NCI-H460 (cell line): ENCODE measurements at regions not wholly inside any gene's neighbourhood (a gene's known extent, or its start where the extent isn't known, plus 50 kb on each side); places are given as distances from the start of the nearest gene placed in this dataset.
"Not testable (repeated sequence)": the region's sequence is repeated elsewhere in the genome, so short reads cannot be mapped to it uniquely, and the experiment has no call there.

ENCODE experiments used
- DNase-seq: peaks from one replicate; pipeline ENCODE4 v3.0.0-alpha.2; 2016; ENCODE audit warnings: low read depth; ENCODE audit errors: extremely low read depth

DNA sequence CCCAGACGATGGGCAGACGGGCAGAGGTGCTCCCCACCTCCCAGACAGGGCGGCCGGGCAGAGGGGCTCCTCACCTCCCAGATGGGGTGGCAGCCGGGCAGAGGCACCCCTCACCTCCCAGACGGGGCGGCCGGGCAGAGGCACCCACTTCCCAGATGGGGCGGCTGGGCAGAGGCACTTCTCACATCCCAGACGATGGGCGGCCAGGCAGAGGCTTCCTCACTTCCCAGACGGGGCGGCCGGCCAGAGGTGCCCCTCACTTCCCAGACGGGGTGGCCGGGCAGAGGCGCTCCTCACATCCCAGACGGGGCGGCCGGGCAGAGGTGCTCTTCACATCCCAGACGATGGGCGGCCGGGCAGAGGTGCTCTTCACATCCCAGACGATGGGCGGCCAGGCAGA lies 96.6 kb downstream of the ABCC12 start:
- not testable (repeated sequence) for DNase-seq

DNA sequence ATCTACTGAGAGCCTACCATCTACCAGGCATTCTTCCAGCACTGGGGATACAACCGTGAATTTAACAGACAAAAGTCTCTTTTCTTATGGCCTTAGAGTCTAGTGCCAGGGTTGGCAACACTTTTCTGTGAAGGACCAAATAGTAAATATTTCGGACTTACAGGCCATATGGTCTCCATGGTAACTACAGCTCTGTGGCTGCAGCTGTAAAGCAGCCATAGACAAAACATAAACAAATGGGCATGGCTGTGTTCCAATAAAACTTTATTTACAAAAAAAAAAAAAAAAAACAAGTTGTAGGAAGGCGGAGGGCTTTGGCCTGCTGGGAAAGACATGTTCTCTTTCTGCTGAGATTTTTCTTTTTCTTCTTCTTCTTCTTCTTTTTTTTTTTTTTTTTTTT lies 98.7 kb downstream of the ABCC12 start:
- DNase-seq: no peak

DNA sequence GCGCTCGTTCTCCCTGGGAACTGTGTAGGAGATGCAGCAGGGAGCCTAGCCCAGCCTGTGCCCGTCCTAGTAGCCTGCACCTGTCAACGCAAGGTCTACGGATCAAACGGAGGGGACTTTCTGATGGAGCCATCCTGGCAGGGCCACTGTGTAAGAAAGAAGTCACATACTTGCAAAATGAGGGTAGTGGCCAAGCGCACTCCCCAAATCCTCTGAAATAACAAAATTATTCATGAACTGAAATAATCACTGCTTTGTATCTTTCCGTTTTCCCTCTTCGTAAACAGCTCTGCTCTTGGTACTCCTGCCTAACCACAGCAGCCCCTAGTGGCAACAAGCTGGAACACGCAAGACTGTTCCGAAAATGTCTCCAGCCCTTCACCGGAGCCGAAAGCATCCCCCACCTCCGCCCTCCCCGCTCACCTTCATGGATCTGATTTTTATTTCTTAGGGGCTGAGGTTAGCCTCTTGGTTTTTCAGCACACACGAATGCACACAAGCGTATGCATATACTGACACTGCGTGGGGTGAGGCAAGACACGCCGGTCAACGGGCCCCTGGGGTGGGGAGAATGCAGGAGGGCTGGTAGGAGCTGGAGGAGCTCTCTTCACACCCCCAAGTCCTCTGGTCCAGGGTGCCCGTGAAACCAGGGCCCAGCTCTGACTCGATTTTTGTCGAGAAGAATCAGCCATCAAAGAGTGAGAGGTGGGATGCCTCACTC lies 100.8 kb downstream of the ABCC12 start:
- DNase-seq: peak; percentile 48

DNA sequence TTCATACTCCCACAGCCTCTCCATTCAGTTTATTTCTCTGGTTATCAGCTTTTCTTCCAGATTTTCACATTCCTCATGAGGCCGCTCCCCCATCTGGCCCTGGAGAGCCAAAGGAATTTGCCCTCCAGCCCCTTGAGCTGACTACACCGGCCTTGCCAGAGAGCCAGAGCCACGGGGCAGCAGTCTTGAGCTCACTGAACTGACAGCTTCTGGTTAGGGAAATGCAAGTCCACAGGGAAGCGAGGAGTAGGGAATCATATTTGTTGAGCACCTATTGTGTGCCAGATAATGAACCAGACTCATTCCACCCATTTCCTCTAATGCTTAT lies 102.4 kb downstream of the ABCC12 start:
- no peak for DNase-seq

DNA sequence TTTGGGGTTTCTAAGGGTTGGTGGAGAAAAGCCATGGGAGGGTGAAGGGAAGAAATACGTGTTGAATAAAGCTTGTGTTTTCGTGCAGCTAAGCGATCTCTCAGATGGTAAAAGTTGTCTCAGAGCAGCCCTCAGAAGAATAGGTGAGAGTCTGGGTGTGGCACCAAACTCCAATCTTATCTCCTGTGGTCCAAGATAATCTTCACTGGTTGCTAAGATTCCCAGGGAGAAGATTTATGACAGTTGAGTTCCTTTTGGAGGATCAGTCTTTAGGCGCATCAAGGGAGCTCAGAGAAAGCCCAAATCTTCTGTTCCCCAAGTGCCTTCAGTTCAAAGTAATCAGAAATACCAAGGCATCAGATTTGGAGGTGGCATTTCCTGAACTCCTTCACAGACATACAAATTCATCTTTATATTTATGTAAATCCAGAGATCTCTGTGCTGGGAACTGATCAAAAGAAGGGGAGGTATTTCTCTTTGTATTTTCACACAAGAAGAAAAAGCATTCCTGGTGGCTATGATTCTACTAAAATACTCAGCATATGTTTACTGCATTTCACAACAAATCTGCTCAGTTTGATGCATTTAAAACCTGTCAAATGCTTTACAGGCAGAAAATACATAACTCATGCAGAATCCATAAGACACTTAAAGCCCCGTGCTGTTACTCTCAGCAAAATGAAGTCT lies 102.9 kb downstream of the ABCC12 start:
- DNase-seq: no peak

DNA sequence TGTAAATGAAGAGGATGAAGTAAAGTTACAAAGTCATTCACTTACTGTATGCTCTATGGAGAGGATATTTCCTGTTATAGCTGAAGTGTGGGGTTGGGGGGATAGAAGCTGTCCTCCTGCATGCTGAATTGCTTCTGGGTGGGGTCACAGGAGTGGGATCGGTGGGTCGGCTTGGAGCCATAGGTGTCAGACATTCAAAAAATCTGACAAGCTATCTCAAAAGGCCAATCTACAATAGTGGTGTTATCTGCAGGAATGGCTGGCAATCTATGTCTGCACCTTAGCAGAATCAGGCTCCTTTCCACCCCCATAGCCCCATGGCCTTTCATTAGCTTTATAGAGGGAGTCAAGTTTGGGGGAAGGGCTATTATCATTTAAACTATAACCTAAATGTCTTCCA lies 104.9 kb downstream of the ABCC12 start:
- no peak for DNase-seq

DNA sequence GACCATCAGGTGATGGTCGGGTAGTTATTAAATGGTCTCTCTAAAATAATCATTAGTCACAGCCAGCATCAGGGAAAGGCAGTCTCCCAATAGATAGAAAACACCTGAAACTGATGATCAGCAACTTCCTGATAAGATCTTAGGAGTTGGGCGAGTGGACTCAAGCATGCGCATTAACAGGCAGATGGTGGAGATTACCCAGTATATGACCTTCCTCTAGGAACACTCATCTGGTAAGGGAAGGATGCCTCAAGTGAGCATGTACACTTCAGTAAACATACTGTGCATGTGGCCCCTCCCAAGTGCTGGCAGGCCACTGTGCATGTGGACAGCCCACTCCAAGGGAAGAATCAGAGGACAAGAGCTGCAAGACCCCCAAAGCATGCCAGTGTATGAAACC lies 105.9 kb downstream of the ABCC12 start:
- DNase-seq: no peak

DNA sequence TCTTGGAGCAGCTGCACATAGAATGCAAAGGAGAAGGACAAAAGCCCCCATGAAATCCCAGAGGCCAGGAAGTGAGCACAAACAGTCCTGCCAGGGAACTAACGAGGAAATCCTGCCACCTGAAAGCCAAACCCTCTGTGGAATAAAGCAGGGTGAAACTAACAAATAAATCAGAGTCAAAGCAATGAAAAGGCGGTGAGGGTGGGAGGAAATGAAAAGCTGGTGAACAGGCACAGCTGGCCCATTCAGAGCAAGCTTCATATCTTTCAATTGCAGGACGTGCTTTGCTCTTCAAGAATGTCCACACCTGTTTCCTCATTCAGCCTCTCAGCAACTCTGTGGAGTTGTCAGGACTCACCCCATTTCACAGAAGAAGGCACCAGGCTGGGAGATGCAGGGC lies 108.1 kb downstream of the ABCC12 start:
- DNase-seq: no peak

DNA sequence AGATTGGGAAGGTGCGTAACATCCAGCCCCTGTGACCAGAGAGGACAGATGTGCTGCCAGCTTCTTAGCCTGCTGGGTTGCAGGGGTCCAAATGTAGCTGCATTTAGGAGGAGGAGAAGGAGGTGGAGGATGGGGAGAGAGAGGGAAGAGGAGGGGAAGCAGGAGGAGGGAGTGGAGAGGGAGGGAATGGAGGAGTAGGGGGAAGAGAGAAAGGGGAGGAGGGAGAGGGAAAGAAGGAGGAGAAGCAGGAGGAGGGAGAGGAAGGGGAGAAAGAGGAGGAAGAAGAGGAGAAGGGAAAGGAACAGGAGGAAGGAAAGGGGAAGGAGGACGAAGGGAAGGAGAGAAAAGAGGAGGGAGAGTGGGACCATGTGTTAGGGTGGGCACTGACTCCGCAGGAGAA lies 108.6 kb downstream of the ABCC12 start:
- no peak for DNase-seq

DNA sequence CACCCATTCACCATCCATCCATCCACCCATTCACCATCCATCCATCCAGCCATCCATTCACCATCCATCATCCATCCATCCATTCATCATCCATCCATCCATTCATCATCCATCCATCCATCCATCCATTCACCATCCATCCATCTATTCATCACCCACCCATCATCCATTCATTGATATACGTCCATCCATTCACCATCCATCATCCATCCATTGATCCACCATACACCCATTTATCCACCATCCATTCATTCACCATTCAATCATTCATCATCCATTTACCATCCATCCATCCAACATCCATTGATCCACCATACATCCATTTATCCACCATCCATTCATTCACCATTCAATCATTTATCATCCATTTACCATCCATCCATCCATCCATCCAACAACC lies 111.7 kb downstream of the ABCC12 start:
- DNase-seq: no peak

DNA sequence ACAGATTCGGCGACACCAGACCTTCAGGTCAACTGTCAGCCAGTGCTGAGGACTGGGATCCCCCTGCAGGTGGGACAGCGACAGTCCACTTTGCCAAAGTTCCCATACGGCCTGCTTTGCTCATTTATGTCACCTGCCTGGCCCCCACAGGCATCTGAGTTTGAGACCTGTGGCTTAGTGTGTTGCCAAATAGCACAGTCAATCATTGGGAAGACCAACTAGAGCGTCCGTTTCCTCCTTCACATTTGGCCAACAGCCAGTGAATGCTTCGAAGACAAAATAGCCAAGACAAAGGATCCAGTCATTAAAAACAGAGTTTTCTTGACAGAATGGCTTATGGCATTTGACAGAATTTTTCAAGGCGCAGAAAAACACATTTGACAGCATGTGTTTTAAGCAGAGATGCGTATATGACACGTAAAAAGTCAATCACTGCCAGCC lies 113.8 kb downstream of the ABCC12 start:
- no peak for DNase-seq

DNA sequence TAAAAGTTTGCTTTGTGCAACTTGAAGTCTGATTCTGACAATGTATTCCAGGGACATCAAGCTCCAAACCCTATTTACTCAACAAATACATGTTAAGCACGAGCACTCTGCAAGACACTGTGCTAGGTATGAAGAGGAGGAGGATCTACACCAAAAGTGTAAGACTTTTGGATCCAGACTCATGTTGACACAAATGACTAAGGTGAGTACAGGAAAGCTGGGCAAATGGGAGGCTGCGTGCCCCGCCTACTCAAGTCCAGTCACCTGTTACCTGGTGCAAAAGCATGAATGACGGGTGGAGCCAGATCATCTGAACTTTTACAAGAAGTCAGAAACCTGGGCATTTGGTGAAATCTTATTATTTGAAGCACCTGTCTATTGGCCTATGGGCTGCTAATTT lies 120.7 kb downstream of the ABCC12 start:
- DNase-seq: no peak

DNA sequence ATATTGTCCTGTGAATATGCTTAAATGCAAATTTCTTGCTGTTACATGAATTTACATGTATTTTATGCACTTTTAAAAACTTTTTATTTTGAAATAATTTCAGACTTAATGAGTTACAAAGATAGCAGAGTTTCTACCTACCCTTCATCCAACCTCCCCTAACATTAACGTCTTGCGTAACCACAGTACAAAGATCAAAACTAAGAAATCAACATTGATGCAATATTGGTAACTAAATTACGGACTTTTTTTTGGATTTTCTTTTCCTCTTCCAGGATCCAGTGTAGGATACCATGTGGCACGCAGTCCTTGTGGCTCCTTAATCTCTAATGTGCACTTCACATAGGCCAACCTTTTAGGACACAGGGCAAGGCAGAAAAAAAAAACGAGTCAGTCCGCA lies 124.9 kb downstream of the ABCC12 start:
- DNase-seq: no peak

DNA sequence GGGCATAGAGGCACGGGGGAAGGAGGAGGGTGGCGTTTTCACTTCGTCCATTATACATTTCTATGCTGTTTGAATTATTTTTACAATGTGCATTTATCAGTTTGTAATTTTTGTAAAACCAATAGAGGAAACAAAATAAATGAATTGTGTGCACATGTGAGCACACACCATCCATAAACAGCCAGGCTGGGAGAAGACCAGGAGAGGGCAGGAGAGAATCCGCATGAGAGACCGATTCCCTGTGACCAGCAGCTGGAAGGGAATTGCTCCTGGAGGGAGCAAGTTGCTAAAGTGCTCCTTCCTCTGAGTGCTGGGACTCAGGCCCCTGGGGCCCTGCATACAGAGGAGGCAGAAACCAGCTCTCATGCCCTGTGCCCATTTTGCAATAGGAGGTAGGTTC lies 126.0 kb downstream of the ABCC12 start:
- no peak for DNase-seq

DNA sequence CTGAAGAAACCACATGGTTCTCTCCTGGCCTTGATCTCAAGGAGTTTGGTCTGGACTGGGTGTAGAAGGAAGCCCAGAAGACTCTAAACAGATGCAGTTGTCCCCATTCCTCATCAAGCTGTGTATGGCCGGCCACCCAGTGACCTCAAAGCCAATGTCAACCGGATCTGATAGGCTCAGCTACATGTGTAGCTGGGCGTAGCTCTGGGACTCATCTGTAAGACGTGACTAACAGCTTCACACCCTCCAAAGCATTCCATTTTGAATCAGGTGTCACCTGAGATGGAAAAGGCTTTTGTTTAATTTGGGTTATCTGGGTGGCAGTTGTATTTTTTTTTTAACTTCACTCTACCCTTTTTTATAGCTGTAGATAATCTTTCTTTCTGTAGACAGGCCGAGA lies 130.4 kb downstream of the ABCC12 start:
- no peak for DNase-seq

DNA sequence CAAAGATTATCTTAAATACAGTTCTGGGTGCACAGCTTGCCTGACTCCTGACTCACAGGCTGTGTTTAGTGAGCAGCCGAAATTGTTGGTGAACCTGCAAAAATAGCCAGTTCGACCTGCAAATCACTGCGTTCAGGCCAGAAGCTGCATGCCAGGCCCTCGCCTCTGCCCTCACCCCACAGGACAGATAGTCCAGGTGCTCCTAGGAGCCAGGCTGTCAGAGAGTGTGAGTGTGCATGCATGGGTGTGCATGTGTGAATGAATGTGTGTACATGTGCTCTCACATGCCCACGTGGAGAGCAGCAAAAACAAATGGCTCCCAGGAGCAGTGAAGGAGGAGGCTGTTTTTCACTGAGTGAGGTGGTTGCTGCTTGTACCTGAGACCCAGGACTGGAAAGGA lies 131.8 kb downstream of the ABCC12 start:
- no peak for DNase-seq

DNA sequence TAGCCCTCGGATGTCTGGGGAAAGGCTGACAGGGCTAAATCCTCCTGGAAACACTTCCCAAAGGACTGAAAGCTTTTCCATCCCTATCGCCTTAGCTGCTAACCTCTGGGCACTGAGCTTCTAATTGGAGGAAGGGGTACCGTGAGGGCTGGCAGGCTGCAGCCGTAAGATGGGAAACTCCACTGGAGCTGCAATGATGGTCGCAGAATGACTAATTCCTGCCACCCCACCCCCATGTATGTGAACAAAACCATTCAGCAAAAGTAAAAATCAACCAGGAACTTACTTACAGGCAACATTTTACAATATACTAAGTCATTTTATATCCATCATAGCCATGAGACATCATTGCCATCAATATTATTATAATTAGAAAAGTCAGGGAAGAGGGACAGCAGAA lies 133.3 kb downstream of the ABCC12 start:
- no peak for DNase-seq

DNA sequence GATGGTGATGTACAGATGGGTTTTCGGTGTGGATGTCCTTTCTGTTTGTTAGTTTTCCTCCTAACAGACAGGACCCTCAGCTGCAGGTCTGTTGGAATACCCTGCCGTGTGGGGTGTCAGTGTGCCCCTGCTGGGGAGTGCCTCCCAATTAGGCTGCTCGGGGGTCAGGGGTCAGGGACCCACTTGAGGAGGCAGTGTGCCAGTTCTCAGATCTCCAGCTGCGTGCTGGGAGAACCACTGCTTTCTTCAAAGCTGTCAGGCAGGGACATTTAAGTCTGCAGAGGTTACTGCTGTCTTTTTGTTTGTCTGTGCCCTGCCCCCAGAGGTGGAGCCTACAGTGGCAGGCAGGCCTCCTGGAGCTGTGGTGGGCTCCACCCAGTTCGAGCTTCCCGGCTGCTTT lies 135.2 kb downstream of the ABCC12 start:
- not testable (repeated sequence) for DNase-seq

DNA sequence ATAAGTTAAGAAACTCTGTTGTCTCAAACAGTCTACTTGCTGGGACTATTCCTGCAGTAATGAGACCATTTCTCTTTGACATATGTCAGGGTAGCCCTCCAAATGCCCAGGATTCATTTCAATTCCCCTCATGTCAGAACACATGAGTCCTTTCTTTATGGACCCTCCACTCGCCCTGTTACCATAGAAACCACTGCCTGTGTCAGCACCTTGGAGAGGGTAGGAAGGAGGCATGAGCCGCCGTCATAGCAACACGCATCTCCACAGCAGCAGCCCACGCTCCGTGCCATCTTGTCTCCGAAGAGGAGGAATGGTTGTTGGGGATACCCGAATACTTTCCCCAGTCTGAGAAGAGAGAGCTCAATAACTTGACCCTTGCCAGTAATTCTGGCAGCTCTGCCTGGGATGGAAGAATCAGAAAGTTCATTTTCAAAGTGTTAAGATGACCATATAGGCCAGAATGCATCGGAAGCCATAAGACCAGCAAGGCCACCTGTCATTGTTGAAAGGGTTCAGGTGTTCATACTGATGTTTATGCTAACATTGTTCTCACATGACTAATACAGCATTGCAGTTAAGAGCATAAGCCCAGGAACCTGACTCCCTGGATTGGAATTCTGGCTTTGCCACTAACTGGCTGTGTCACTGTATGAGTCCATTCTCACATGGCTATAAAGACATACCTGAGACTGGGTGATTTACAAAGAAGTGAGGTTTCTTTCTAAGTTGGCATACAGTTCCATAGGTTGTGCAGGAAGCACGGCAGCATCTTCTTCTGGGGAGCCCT lies 141.3 kb downstream of the ABCC12 start:
- DNase-seq: no peak

DNA sequence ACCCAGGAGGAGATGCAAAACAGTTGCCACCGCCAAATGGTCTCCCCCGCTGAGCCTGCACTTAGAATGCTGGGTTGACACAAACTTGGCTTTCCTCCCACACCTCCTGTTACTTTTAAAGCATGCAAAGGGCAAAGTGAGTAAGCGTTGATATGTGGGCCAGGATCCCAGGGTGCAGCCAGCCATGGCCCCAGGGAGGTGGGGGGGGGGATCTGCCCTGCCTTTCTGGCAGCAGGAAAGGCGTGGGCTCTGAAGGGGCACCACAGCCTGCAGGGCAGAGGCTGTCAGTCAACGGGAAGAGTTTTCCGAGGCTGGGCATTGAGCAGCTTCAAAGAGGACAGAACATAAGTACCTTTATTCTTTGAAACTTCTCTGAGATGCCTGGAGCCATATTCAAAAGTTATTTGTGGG lies 142.3 kb downstream of the ABCC12 start:
- no peak for DNase-seq

DNA sequence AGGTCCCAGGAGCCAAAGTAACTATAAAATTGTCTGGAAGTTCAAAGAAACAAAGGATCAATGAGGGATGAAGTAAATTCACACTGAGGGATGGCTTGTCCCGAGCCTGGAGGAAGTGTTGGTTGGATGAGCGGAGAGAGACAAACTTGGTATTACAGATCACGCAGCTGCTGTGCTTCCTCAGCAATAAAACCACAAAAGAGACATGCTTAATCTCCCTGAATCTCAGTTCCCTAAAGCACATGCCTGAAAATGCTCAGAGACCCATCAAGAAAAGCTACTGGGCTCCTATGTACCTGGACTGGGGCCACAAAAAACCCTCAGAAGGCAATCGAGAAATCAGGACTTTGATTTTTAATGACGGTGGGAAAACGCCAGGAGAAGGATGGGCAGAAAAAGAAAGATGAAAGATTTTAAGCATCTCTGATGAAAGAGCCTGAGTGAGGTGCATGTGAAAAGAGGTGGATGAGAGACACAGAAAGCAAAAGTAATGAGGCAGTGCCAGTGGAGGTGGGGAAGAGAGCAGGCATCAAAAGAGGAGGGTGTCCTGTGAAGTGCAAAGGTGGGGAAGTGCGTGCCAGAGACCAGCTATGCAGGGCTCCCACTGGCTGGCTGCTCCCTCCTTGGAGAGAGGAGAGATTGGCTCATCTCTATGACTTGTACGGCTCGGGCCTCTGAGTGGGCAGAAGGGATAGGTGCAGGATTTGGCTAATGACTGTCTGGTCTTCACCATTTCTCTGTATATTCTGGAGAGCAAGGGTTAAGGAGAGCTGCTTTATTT lies 143.7 kb downstream of the ABCC12 start:
- DNase-seq: no peak
